ENCODE measurements at regions not wholly inside any gene's neighbourhood (a gene's known extent, or its start where the extent isn't known, plus 50 kb on each side); places are given as distances from the start of the nearest gene placed in this dataset.

GRCh38 chr2:37489536-37489935, 145.1 kb downstream of the QPCT start:
- H3K4me3 ChIP-seq (ENCODE audit: low read depth, low read length): no peak overlapping the region
- no peaks in the 10 kb centered on the region for H3K4me1 ChIP-seq (ENCODE audit: insufficient read depth)
- DNase-seq (ENCODE audit: extremely low spot score): no peak
- 59% methylated on average over 1 of the region's 1 CpG for WGBS
- no peaks in the 10 kb centered on the region for H3K36me3 ChIP-seq (ENCODE audit: insufficient read depth)
- H3K27ac ChIP-seq (ENCODE audit: low read depth): no peak overlapping the region

GRCh38 chr2:37493425-37493824, 149.0 kb downstream of the QPCT start:
- no peaks in the 10 kb centered on the region for H3K36me3 ChIP-seq (ENCODE audit: insufficient read depth)
- WGBS: 96% methylated on average over 3 of the region's 3 CpGs
- no peak overlapping the region for H3K27ac ChIP-seq (ENCODE audit: low read depth)
- no peaks in the 10 kb centered on the region for H3K4me1 ChIP-seq (ENCODE audit: insufficient read depth)
- DNase-seq (ENCODE audit: extremely low spot score): no peak
- H3K4me3 ChIP-seq (ENCODE audit: low read depth, low read length): no peak overlapping the region

GRCh38 chr2:37499113-37499512, 154.7 kb downstream of the QPCT start:
- H3K4me1 ChIP-seq (ENCODE audit: insufficient read depth): no peaks in the 10 kb centered on the region
- H3K4me3 ChIP-seq (ENCODE audit: low read depth, low read length): no peak overlapping the region
- no peak for DNase-seq (ENCODE audit: extremely low spot score)
- 98% methylated on average over 3 of the region's 3 CpGs for WGBS
- H3K27ac ChIP-seq (ENCODE audit: low read depth): no peak overlapping the region
- H3K36me3 ChIP-seq (ENCODE audit: insufficient read depth): peaks cover 2% of the 10 kb centered on the region

GRCh38 chr2:37500031-37500430, 155.6 kb downstream of the QPCT start:
- Histone ChIP-seq H3K36me3 (ENCODE audit: insufficient read depth) (peaks cover 2% of the 10 kb centered on the region), H3K4me3 (ENCODE audit: low read depth, low read length) (no peak overlapping the region)
- DNase-seq (ENCODE audit: extremely low spot score): no peak

GRCh38 chr2:37501113-37501512, 156.7 kb downstream of the QPCT start:
- H3K36me3 ChIP-seq (ENCODE audit: insufficient read depth): peaks cover 2% of the 10 kb centered on the region
- DNase-seq (ENCODE audit: extremely low spot score): no peak

More at GRCh38 chr2:37500031-37500430, 155.6 kb downstream of the QPCT start:
- Histone ChIP-seq H3K4me1 (ENCODE audit: insufficient read depth) (no peaks in the 10 kb centered on the region), H3K27ac (ENCODE audit: low read depth) (no peak overlapping the region)

GRCh38 chr2:37506407-37507050, 162.1 kb downstream of the QPCT start:
- no peaks in the 10 kb centered on the region for H3K4me1 ChIP-seq (ENCODE audit: insufficient read depth)
- no peak for DNase-seq (ENCODE audit: extremely low spot score)
- WGBS: 34% methylated on average over 5 of the region's 5 CpGs
- H3K27ac ChIP-seq (ENCODE audit: low read depth): no peak overlapping the region
- H3K36me3 ChIP-seq (ENCODE audit: insufficient read depth): no peaks in the 10 kb centered on the region
- H3K4me3 ChIP-seq (ENCODE audit: low read depth, low read length): no peak overlapping the region

More at GRCh38 chr2:37501113-37501512, 156.7 kb downstream of the QPCT start:
- 68% methylated on average over 2 of the region's 2 CpGs for WGBS
- no peaks in the 10 kb centered on the region for H3K4me1 ChIP-seq (ENCODE audit: insufficient read depth)
- no peak overlapping the region for H3K4me3 ChIP-seq (ENCODE audit: low read depth, low read length)
- H3K27ac ChIP-seq (ENCODE audit: low read depth): no peak overlapping the region

- Histone ChIP-seq H3K36me3 (ENCODE audit: insufficient read depth) (no peaks in the 10 kb centered on the region), H3K4me1 (ENCODE audit: insufficient read depth) (no peaks in the 10 kb centered on the region), H3K4me3 (ENCODE audit: low read depth, low read length) (no peak overlapping the region), H3K27ac (ENCODE audit: low read depth) (no peak overlapping the region)
- WGBS: 50% methylated on average over 3 of the region's 3 CpGs
- no peak for DNase-seq (ENCODE audit: extremely low spot score)
These were observed 162.6 kb downstream of the QPCT start for GRCh38 chr2:37507051-37507410.

GRCh38 chr2:37507703-37508102, 163.3 kb downstream of the QPCT start:
- Histone ChIP-seq H3K27ac (ENCODE audit: low read depth) (no peak overlapping the region), H3K4me1 (ENCODE audit: insufficient read depth) (no peaks in the 10 kb centered on the region), H3K36me3 (ENCODE audit: insufficient read depth) (no peaks in the 10 kb centered on the region), H3K4me3 (ENCODE audit: low read depth, low read length) (no peak overlapping the region)
- no peak for DNase-seq (ENCODE audit: extremely low spot score)
- 43% methylated on average over 6 of the region's 6 CpGs for WGBS

- Histone ChIP-seq H3K4me1 (ENCODE audit: insufficient read depth) (no peaks in the 10 kb centered on the region), H3K27ac (ENCODE audit: low read depth) (no peak overlapping the region), H3K36me3 (ENCODE audit: insufficient read depth) (no peaks in the 10 kb centered on the region), H3K4me3 (ENCODE audit: low read depth, low read length) (no peak overlapping the region)
- no peak for DNase-seq (ENCODE audit: extremely low spot score)
- WGBS: 76% methylated on average over 1 of the region's 1 CpG
These were observed 158.5 kb downstream of the CDC42EP3 start for GRCh38 chr2:37512971-37513370.

GRCh38 chr2:37523814-37524362, 147.6 kb downstream of the CDC42EP3 start:
- 14% methylated on average over 5 of the region's 5 CpGs for WGBS
- no peaks in the 10 kb centered on the region for H3K36me3 ChIP-seq (ENCODE audit: insufficient read depth)
- no peak overlapping the region for H3K4me3 ChIP-seq (ENCODE audit: low read depth, low read length)
- DNase-seq (ENCODE audit: extremely low spot score): peak; percentile 39
- H3K4me1 ChIP-seq (ENCODE audit: insufficient read depth): no peaks in the 10 kb centered on the region
- H3K27ac ChIP-seq (ENCODE audit: low read depth): no peak overlapping the region

- Histone ChIP-seq H3K36me3 (ENCODE audit: insufficient read depth) (no peaks in the 10 kb centered on the region), H3K4me1 (ENCODE audit: insufficient read depth) (no peaks in the 10 kb centered on the region), H3K4me3 (ENCODE audit: low read depth, low read length) (no peak overlapping the region), H3K27ac (ENCODE audit: low read depth) (no peak overlapping the region)
- 72% methylated on average over 4 of the region's 4 CpGs for WGBS
- DNase-seq (ENCODE audit: extremely low spot score): no peak
These were observed 145.1 kb downstream of the CDC42EP3 start for GRCh38 chr2:37526323-37526722.

GRCh38 chr2:37526856-37527255, 144.6 kb downstream of the CDC42EP3 start:
- Histone ChIP-seq H3K4me1 (ENCODE audit: insufficient read depth) (no peaks in the 10 kb centered on the region), H3K36me3 (ENCODE audit: insufficient read depth) (no peaks in the 10 kb centered on the region), H3K4me3 (ENCODE audit: low read depth, low read length) (no peak overlapping the region), H3K27ac (ENCODE audit: low read depth) (no peak overlapping the region)
- DNase-seq (ENCODE audit: extremely low spot score): no peak

GRCh38 chr2:37527361-37527760, 144.1 kb downstream of the CDC42EP3 start:
- no peaks in the 10 kb centered on the region for H3K4me1 ChIP-seq (ENCODE audit: insufficient read depth)
- 58% methylated on average over 5 of the region's 5 CpGs for WGBS
- no peak overlapping the region for H3K4me3 ChIP-seq (ENCODE audit: low read depth, low read length)
- H3K36me3 ChIP-seq (ENCODE audit: insufficient read depth): no peaks in the 10 kb centered on the region
- no peak overlapping the region for H3K27ac ChIP-seq (ENCODE audit: low read depth)
- DNase-seq (ENCODE audit: extremely low spot score): no peak

GRCh38 chr2:37529830-37530415, 141.5 kb downstream of the CDC42EP3 start:
- Histone ChIP-seq H3K4me3 (ENCODE audit: low read depth, low read length) (no peak overlapping the region), H3K4me1 (ENCODE audit: insufficient read depth) (no peaks in the 10 kb centered on the region), H3K36me3 (ENCODE audit: insufficient read depth) (no peaks in the 10 kb centered on the region), H3K27ac (ENCODE audit: low read depth) (no peak overlapping the region)
- WGBS: 92% methylated on average over 1 of the region's 1 CpG
- no peak for DNase-seq (ENCODE audit: extremely low spot score)

Measured in urinary bladder (tissue), 3 donors.